ENCODE measurements at regions not wholly inside any gene's neighbourhood (a gene's known extent, or its start where the extent isn't known, plus 50 kb on each side); places are given as distances from the start of the nearest gene placed in this dataset.

DNA sequence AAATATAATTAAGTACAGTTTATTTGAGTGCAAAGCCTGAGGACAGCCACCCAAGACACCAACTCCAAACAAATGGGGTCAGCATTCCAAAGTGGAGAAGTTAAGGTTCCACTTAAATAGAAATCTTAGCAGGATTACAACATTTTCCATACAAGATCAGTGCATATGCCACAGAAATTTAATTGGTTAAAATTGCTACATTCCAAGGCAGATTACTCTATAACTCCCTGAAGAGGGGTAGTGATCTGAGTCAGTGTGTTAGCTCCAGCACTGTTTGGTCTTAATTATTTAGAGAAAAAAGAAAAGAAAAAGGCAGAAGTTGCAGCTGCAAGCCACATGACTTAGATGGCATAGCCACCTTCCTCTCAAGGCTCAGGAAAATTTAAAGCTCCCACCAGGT is 297.5 kb downstream of the HHIPL2 start:
- Histone ChIP-seq H3K36me3 (ENCODE audit: insufficient read depth, low read length) (no peaks in the 10 kb centered on the region), H3K27ac (ENCODE audit: low read depth, low read length) (no peak overlapping the region), H3K4me3 (ENCODE audit: low read depth in 1 of 2, low read length in 2 of 2) (no peak overlapping the region), H3K27me3 (ENCODE audit: control insufficient read depth in 1 of 2, insufficient read depth in 2 of 2, low read length in 2 of 2) (no peaks in the 10 kb centered on the region), H3K9ac (ENCODE audit: low read length) (no peak overlapping the region), H3K4me1 (ENCODE audit: insufficient read depth, low read length) (no peaks in the 10 kb centered on the region), H3K9me3 (ENCODE audit: low read length) (no peaks in the 10 kb centered on the region)

DNA sequence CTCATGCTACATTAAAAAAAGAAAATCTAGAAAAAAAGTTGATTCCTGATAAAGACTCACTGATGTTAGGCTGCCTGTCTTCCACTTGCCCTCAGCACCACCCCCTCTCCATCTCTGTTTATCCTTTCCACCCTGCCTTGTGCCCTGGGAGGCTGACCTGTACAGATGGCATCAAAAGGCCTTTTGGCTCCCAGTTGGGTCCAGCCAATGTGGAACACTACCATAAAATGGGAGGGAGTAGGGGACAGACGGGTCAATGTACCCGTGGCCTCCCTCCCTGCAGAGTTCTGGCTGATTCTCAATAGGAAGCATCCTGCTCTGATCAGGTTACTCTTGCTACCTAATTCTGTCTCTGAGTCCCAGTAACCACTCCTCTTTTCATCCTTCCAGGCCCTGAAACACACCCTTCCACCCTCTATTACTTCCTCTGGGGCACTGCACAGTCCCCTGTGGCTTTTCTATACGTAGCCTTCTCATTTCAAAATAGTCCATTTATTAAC is 300.0 kb downstream of the HHIPL2 start:
- Histone ChIP-seq H3K27me3 (ENCODE audit: control insufficient read depth in 1 of 2, insufficient read depth in 2 of 2, low read length in 2 of 2) (no peaks in the 10 kb centered on the region), H3K4me3 (ENCODE audit: low read depth in 1 of 2, low read length in 2 of 2) (no peak overlapping the region), H3K27ac (ENCODE audit: low read depth, low read length) (no peak overlapping the region), H3K9me3 (ENCODE audit: low read length) (no peaks in the 10 kb centered on the region), H3K9ac (ENCODE audit: low read length) (no peak overlapping the region), H3K36me3 (ENCODE audit: insufficient read depth, low read length) (no peaks in the 10 kb centered on the region), H3K4me1 (ENCODE audit: insufficient read depth, low read length) (no peaks in the 10 kb centered on the region)

DNA sequence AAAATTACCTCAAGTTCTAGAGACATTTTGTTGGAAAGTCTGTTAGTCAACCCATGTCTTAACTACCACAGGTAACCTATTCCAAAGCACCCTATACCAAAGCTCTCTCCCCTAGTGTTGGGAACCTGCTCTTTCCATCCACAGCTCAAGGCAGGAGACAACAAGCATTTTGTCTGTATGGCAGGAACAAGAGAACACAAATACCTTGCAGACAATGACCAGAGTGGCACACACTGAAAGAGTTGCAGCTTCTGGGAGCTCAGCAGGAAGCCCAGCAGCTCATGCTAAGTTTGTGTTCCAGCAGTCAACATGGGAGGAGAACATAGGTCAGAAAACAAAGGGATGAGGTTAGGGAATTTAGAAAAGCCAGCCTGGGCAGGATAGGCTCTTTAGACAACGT is 300.8 kb downstream of the HHIPL2 start:
- H3K27me3 ChIP-seq (ENCODE audit: control insufficient read depth in 1 of 2, insufficient read depth in 2 of 2, low read length in 2 of 2), result no peaks in the 10 kb centered on the region
- no peaks in the 10 kb centered on the region for H3K36me3 ChIP-seq (ENCODE audit: insufficient read depth, low read length)
- no peak overlapping the region for H3K4me3 ChIP-seq (ENCODE audit: low read depth in 1 of 2, low read length in 2 of 2)
- no peak overlapping the region for H3K9ac ChIP-seq (ENCODE audit: low read length)
- no peak overlapping the region for H3K27ac ChIP-seq (ENCODE audit: low read depth, low read length)
- H3K4me1 ChIP-seq (ENCODE audit: insufficient read depth, low read length), result no peaks in the 10 kb centered on the region
- H3K9me3 ChIP-seq (ENCODE audit: low read length), result no peaks in the 10 kb centered on the region

DNA sequence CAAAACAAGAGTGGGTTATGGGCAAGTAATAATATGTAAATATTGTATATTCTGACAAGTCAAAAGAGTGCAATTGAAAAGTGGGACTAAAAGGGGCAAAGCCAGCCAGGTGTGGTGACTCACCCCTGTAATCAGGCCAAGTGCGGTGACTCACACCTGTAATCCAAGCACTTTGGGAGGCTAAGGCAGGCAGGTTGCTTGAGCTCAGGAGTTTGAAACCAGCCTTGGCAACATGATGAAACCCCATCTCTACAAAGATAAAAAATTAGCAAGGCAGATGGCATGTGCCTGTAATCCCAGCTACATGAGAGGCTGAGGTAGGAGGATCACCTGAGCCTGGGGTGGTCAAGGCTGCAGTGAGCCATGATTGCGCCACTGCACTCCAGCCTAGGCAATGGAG is 304.0 kb downstream of the HHIPL2 start:
- no peak overlapping the region for H3K27ac ChIP-seq (ENCODE audit: low read depth, low read length)
- H3K4me3 ChIP-seq (ENCODE audit: low read depth in 1 of 2, low read length in 2 of 2), result no peak overlapping the region
- no peaks in the 10 kb centered on the region for H3K9me3 ChIP-seq (ENCODE audit: low read length)

DNA sequence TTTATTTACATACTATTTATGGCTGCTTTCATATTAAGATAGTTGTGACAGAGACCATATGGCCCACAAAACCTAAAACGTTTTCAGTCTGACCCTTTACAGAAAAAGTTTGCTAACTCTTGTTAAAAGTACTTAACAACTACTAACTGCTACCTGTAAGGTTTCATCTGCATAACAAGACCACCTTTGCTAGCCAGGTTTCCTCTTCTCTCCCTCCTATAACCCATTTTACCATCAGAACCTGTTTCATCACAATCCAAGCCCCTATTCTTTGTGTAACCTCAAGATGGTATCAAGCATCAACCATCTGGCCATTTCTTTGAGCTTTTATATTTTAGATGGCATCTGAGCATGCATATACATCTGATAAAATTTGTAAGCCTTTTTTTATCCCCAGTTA is 305.4 kb downstream of the HHIPL2 start:
- Histone ChIP-seq H3K9ac (ENCODE audit: low read length) (no peak overlapping the region), H3K4me1 (ENCODE audit: insufficient read depth, low read length) (no peaks in the 10 kb centered on the region), H3K27ac (ENCODE audit: low read depth, low read length) (no peak overlapping the region), H3K9me3 (ENCODE audit: low read length) (no peaks in the 10 kb centered on the region), H3K36me3 (ENCODE audit: insufficient read depth, low read length) (no peaks in the 10 kb centered on the region), H3K4me3 (ENCODE audit: low read depth in 1 of 2, low read length in 2 of 2) (no peak overlapping the region), H3K27me3 (ENCODE audit: control insufficient read depth in 1 of 2, insufficient read depth in 2 of 2, low read length in 2 of 2) (no peaks in the 10 kb centered on the region)

More for the DNA sequence above, 304.0 kb downstream of the HHIPL2 start:
- Histone ChIP-seq H3K27me3 (ENCODE audit: control insufficient read depth in 1 of 2, insufficient read depth in 2 of 2, low read length in 2 of 2) (no peaks in the 10 kb centered on the region), H3K36me3 (ENCODE audit: insufficient read depth, low read length) (no peaks in the 10 kb centered on the region), H3K4me1 (ENCODE audit: insufficient read depth, low read length) (no peaks in the 10 kb centered on the region), H3K9ac (ENCODE audit: low read length) (no peak overlapping the region)

DNA sequence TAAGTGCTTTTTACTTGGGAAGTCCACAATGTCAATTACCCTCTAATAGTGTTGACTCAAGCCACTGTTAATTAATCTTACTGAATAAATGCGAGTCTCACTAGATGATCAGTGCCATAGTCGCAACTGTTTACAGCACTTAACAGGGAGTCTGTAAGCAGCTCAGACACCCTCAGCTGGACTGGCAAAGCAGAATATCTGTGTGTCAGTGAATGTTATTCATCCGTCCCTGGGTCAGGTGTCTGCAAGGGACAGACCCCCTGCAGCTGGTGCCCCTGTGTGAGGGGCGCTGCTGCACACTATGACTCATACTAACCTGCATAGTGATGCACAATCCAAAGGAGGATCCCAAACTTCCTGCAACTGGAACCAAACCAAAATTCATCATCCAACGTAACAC is 306.5 kb downstream of the HHIPL2 start:
- no peak overlapping the region for H3K4me3 ChIP-seq (ENCODE audit: low read depth in 1 of 2, low read length in 2 of 2)
- H3K9me3 ChIP-seq (ENCODE audit: low read length), result no peaks in the 10 kb centered on the region
- no peak overlapping the region for H3K9ac ChIP-seq (ENCODE audit: low read length)
- no peak overlapping the region for H3K27ac ChIP-seq (ENCODE audit: low read depth, low read length)
- H3K36me3 ChIP-seq (ENCODE audit: insufficient read depth, low read length), result no peaks in the 10 kb centered on the region
- H3K27me3 ChIP-seq (ENCODE audit: control insufficient read depth in 1 of 2, insufficient read depth in 2 of 2, low read length in 2 of 2), result no peaks in the 10 kb centered on the region
- no peaks in the 10 kb centered on the region for H3K4me1 ChIP-seq (ENCODE audit: insufficient read depth, low read length)

DNA sequence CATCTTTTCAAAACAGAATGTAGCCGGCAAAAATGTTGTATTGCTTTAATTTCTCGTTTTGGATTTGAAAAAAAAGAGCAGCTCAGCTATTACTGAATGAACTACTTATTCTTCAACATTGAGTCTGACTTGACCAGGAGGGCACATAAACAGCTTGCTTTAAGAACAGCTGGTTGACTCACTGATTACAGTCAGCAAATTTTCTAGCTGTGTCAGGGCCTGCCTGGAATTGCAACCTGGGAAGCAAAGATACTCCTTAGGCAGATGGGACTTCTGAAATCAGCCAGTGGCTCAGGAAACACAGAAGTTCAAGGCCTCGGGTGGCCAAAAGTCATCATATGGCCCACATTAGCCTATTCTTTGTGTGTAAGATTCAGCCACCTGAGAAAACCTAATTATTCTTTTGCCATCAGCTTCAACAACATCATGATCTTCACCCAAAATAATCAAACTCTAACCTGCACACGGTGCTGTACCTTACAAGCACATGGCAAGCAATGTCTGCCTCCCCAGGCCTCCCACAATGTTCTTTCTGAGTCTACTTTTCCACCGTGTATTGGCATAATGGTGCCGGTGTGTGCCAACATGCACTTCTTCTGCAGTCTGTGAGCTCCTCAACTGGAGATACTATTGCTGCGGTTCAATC is 307.2 kb downstream of the HHIPL2 start:
- Histone ChIP-seq H3K36me3 (ENCODE audit: insufficient read depth, low read length) (no peaks in the 10 kb centered on the region), H3K27me3 (ENCODE audit: control insufficient read depth in 1 of 2, insufficient read depth in 2 of 2, low read length in 2 of 2) (no peaks in the 10 kb centered on the region), H3K9ac (ENCODE audit: low read length) (no peak overlapping the region), H3K27ac (ENCODE audit: low read depth, low read length) (no peak overlapping the region), H3K4me1 (ENCODE audit: insufficient read depth, low read length) (no peaks in the 10 kb centered on the region), H3K4me3 (ENCODE audit: low read depth in 1 of 2, low read length in 2 of 2) (no peak overlapping the region), H3K9me3 (ENCODE audit: low read length) (no peaks in the 10 kb centered on the region)

DNA sequence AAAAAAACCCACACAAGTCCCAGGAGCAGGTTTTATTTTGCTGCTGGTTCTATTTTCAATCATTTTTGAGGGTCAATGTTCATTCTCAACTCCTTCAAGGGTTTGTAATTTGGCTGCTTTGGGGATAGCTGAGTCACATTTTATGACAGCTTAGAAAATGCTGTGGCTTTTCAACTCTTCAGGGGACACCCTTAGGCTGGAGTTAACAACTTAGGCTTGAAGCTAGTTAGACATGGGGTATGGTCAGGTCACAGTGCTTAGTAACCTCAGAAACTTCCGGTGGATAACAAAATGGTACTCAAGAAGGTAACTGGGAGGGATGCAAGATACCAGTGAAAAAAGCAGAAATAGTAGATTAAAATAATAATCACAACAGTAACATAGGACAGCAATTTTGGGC is 308.8 kb downstream of the HHIPL2 start:
- H3K4me1 ChIP-seq (ENCODE audit: insufficient read depth, low read length), result no peaks in the 10 kb centered on the region
- H3K9me3 ChIP-seq (ENCODE audit: low read length), result no peaks in the 10 kb centered on the region
- H3K36me3 ChIP-seq (ENCODE audit: insufficient read depth, low read length), result no peaks in the 10 kb centered on the region
- no peak overlapping the region for H3K9ac ChIP-seq (ENCODE audit: low read length)
- H3K27ac ChIP-seq (ENCODE audit: low read depth, low read length), result no peak overlapping the region
- no peak overlapping the region for H3K4me3 ChIP-seq (ENCODE audit: low read depth in 1 of 2, low read length in 2 of 2)
- H3K27me3 ChIP-seq (ENCODE audit: control insufficient read depth in 1 of 2, insufficient read depth in 2 of 2, low read length in 2 of 2), result no peaks in the 10 kb centered on the region

DNA sequence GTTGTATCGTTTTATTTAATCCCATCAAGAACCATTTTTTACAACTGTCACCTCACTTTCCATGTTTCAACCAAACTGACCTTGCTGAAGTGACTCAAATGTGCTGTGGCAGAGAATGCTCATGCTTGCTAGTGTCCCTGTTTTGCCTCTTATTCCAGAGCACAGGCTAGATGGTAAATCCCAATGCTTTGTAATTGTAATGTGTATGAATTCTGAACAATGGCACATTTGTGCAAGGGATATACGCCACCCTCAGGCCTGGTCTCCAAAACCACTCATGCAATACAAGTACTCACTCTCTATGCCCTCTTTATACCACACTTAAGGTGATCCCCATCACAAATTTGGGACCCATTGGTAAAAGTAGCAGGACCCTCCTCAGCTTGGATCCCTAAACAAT is 313.6 kb downstream of the HHIPL2 start:
- Histone ChIP-seq H3K4me3 (ENCODE audit: low read depth in 1 of 2, low read length in 2 of 2) (no peak overlapping the region), H3K36me3 (ENCODE audit: insufficient read depth, low read length) (no peaks in the 10 kb centered on the region), H3K27ac (ENCODE audit: low read depth, low read length) (no peak overlapping the region)

DNA sequence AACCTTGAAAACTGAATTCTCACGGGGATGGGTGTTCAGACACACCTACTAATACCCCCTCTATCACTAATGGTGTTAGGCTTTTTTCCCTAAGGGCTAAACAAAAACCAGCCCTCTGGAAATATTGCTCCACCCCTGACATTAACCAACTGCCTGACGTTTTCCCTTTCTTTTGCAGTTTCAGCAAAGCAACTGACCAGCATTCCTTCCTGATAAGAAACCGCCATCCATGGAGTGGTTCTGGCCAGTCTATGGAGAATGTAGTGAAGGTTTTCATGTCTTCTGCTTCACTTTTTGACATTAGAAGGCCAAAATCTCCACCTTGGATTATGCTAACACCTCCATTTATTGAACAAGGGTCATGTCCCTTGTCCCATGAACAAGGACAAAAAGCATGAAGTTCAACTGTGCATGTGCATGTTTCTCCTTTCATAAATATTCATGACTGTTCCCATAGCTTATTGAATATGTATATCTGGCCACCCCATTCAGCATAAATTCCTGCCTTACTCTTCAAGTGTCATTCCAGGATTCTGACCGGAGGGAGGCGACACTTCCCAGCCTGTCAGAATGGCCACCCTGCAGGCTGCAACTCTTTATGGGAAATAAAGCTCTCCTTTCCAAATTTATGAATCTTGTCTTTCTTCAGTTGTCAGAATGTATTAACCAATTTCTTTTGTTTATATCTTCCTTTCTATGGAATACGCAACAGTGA is 314.3 kb downstream of the HHIPL2 start:
- Histone ChIP-seq H3K36me3 (ENCODE audit: insufficient read depth, low read length) (no peaks in the 10 kb centered on the region), H3K4me3 (ENCODE audit: low read depth in 1 of 2, low read length in 2 of 2) (no peak overlapping the region), H3K27me3 (ENCODE audit: control insufficient read depth in 1 of 2, insufficient read depth in 2 of 2, low read length in 2 of 2) (no peaks in the 10 kb centered on the region), H3K9ac (ENCODE audit: low read length) (no peak overlapping the region), H3K27ac (ENCODE audit: low read depth, low read length) (no peak overlapping the region), H3K9me3 (ENCODE audit: low read length) (no peaks in the 10 kb centered on the region), H3K4me1 (ENCODE audit: insufficient read depth, low read length) (no peaks in the 10 kb centered on the region)

More for the DNA sequence above, 313.6 kb downstream of the HHIPL2 start:
- Histone ChIP-seq H3K9me3 (ENCODE audit: low read length) (no peaks in the 10 kb centered on the region), H3K9ac (ENCODE audit: low read length) (no peak overlapping the region), H3K4me1 (ENCODE audit: insufficient read depth, low read length) (no peaks in the 10 kb centered on the region), H3K27me3 (ENCODE audit: control insufficient read depth in 1 of 2, insufficient read depth in 2 of 2, low read length in 2 of 2) (no peaks in the 10 kb centered on the region)

DNA sequence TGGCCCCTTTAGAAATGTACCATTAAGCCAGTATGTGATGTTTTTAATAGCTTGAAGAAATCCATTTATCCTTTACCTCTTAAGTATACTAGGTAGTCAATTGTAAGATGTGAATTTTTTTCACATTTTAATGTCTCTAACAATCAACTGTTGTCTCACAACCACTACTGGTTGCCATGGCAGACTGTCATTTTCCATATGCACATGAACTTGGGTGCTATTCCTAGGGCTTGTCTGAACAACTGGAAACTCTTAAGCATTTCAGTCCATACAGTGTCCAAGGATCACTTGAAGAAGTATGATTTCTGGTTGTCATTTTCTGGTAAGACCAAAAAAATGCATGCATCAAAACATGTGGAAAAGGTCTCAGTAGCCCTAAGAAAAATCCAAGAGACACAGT is 315.1 kb downstream of the HHIPL2 start:
- no peak overlapping the region for H3K9ac ChIP-seq (ENCODE audit: low read length)
- H3K4me1 ChIP-seq (ENCODE audit: insufficient read depth, low read length), result no peaks in the 10 kb centered on the region
- H3K27ac ChIP-seq (ENCODE audit: low read depth, low read length), result no peak overlapping the region
- no peaks in the 10 kb centered on the region for H3K9me3 ChIP-seq (ENCODE audit: low read length)
- H3K4me3 ChIP-seq (ENCODE audit: low read depth in 1 of 2, low read length in 2 of 2), result no peak overlapping the region
- no peaks in the 10 kb centered on the region for H3K27me3 ChIP-seq (ENCODE audit: control insufficient read depth in 1 of 2, insufficient read depth in 2 of 2, low read length in 2 of 2)
- H3K36me3 ChIP-seq (ENCODE audit: insufficient read depth, low read length), result no peaks in the 10 kb centered on the region

Data from muscle layer of colon (tissue), 2 donors.